K562 (cell line): ENCODE measurements at regions not wholly inside any gene's neighbourhood (a gene's known extent, or its start where the extent isn't known, plus 50 kb on each side); places are given as distances from the start of the nearest gene placed in this dataset.

Source experiments
- CC2D1A ChIP-seq: fragments of 450-650 bp; IDR thresholded peaks from 2 replicates; pipeline ENCODE4 v1.6.1; 2017; ENCODE audit warnings: mild to moderate bottlenecking
- SMARCC2 ChIP-seq: fragments of 450-650 bp; IDR thresholded peaks from 2 replicates; pipeline ENCODE4 v1.6.1; 2017; ENCODE audit warnings: antibody characterized with exemption, moderate library complexity, mild to moderate bottlenecking, low read depth
- ZFP30 ChIP-seq: fragments of 250-450 bp; sonication (Bioruptor Pico); IDR thresholded peaks from 2 replicates; pipeline ENCODE4 v1.8.0; 2022; ENCODE audit warnings: moderate library complexity, mild to moderate bottlenecking, inconsistent platforms, borderline replicate concordance
- ZNF175 ChIP-seq: fragments of 200-800 bp; sonication (Bioruptor generic); IDR thresholded peaks from 2 replicates; pipeline ENCODE4 v1.6.1; 2016; ENCODE audit warnings: low read depth, mild to moderate bottlenecking, missing genetic modification characterization, missing compliant biosample characterization
- TF ChIP-seq, protein P1 (sequence below): fragments of 450-650 bp; IDR thresholded peaks from 2 replicates; pipeline ENCODE4 v1.6.1; 2016; ENCODE audit warnings: mild to moderate bottlenecking, moderate library complexity
- TF ChIP-seq, protein P2 (sequence below): fragments of 250-450 bp; sonication (Bioruptor Pico); IDR thresholded peaks from 2 replicates; pipeline ENCODE4 v1.5.0; 2021

DNA sequence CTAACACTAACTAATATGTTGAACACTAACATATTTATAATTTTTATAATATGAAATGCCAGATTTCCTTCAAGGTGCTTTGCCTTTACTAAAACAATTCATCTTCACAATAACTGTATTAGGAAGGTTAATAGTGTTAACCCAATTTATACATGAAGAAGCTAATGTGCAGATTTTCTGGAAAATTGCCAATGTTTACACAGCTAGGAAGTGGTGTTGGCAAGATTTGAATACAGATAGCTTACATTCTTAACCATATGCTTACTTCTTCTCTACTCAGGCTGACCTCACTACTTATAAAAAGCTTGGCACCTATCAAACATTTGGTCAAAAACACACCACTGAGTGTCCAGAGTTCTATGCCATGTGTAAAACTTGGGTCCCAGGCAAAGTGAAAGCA is 445.4 kb upstream of the ITGA1 start (continued):
- TF ChIP-seq, protein P1, sequence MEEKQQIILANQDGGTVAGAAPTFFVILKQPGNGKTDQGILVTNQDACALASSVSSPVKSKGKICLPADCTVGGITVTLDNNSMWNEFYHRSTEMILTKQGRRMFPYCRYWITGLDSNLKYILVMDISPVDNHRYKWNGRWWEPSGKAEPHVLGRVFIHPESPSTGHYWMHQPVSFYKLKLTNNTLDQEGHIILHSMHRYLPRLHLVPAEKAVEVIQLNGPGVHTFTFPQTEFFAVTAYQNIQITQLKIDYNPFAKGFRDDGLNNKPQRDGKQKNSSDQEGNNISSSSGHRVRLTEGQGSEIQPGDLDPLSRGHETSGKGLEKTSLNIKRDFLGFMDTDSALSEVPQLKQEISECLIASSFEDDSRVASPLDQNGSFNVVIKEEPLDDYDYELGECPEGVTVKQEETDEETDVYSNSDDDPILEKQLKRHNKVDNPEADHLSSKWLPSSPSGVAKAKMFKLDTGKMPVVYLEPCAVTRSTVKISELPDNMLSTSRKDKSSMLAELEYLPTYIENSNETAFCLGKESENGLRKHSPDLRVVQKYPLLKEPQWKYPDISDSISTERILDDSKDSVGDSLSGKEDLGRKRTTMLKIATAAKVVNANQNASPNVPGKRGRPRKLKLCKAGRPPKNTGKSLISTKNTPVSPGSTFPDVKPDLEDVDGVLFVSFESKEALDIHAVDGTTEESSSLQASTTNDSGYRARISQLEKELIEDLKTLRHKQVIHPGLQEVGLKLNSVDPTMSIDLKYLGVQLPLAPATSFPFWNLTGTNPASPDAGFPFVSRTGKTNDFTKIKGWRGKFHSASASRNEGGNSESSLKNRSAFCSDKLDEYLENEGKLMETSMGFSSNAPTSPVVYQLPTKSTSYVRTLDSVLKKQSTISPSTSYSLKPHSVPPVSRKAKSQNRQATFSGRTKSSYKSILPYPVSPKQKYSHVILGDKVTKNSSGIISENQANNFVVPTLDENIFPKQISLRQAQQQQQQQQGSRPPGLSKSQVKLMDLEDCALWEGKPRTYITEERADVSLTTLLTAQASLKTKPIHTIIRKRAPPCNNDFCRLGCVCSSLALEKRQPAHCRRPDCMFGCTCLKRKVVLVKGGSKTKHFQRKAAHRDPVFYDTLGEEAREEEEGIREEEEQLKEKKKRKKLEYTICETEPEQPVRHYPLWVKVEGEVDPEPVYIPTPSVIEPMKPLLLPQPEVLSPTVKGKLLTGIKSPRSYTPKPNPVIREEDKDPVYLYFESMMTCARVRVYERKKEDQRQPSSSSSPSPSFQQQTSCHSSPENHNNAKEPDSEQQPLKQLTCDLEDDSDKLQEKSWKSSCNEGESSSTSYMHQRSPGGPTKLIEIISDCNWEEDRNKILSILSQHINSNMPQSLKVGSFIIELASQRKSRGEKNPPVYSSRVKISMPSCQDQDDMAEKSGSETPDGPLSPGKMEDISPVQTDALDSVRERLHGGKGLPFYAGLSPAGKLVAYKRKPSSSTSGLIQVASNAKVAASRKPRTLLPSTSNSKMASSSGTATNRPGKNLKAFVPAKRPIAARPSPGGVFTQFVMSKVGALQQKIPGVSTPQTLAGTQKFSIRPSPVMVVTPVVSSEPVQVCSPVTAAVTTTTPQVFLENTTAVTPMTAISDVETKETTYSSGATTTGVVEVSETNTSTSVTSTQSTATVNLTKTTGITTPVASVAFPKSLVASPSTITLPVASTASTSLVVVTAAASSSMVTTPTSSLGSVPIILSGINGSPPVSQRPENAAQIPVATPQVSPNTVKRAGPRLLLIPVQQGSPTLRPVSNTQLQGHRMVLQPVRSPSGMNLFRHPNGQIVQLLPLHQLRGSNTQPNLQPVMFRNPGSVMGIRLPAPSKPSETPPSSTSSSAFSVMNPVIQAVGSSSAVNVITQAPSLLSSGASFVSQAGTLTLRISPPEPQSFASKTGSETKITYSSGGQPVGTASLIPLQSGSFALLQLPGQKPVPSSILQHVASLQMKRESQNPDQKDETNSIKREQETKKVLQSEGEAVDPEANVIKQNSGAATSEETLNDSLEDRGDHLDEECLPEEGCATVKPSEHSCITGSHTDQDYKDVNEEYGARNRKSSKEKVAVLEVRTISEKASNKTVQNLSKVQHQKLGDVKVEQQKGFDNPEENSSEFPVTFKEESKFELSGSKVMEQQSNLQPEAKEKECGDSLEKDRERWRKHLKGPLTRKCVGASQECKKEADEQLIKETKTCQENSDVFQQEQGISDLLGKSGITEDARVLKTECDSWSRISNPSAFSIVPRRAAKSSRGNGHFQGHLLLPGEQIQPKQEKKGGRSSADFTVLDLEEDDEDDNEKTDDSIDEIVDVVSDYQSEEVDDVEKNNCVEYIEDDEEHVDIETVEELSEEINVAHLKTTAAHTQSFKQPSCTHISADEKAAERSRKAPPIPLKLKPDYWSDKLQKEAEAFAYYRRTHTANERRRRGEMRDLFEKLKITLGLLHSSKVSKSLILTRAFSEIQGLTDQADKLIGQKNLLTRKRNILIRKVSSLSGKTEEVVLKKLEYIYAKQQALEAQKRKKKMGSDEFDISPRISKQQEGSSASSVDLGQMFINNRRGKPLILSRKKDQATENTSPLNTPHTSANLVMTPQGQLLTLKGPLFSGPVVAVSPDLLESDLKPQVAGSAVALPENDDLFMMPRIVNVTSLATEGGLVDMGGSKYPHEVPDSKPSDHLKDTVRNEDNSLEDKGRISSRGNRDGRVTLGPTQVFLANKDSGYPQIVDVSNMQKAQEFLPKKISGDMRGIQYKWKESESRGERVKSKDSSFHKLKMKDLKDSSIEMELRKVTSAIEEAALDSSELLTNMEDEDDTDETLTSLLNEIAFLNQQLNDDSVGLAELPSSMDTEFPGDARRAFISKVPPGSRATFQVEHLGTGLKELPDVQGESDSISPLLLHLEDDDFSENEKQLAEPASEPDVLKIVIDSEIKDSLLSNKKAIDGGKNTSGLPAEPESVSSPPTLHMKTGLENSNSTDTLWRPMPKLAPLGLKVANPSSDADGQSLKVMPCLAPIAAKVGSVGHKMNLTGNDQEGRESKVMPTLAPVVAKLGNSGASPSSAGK = no peak
- no peak for TF ChIP-seq SMARCC2
- TF ChIP-seq ZFP30 (CRISPR knock-in tag) = no peak
- no peak for TF ChIP-seq ZNF175 (CRISPR knock-in tag)
- TF ChIP-seq, protein P2, sequence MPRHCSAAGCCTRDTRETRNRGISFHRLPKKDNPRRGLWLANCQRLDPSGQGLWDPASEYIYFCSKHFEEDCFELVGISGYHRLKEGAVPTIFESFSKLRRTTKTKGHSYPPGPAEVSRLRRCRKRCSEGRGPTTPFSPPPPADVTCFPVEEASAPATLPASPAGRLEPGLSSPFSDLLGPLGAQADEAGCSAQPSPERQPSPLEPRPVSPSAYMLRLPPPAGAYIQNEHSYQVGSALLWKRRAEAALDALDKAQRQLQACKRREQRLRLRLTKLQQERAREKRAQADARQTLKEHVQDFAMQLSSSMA (CRISPR knock-in tag) = no peak
- TF ChIP-seq CC2D1A = no peak
- TF ChIP-seq, all 486 proteins: peak for 0
